ENCODE measurements at regions not wholly inside any gene's neighbourhood (a gene's known extent, or its start where the extent isn't known, plus 50 kb on each side); places are given as distances from the start of the nearest gene placed in this dataset.
A peak's percentile ranks its signal among the peaks of the same experiment; 100 is the strongest.

DNA sequence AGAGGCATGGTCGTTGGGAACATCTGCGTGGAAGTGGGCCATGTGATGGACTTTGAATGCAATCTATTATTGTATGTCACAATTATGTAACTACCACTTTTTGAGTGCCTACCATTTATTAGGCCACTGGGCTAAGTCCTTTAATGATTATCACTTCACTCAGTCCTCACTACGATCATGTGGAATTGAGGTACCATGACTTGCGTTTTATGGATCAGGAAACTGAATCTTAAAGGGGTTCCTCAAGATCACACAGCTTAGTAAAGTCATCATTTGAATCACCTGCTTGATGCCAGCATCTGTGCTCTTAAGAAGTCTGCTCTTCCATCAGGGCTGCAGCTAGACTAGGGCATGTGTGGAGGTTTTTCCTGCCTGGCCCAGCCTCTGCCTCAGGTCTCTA, 136.7 kb downstream of the DAD1 start:
- DNase-seq (ENCODE audit: low read depth): no peak

DNA sequence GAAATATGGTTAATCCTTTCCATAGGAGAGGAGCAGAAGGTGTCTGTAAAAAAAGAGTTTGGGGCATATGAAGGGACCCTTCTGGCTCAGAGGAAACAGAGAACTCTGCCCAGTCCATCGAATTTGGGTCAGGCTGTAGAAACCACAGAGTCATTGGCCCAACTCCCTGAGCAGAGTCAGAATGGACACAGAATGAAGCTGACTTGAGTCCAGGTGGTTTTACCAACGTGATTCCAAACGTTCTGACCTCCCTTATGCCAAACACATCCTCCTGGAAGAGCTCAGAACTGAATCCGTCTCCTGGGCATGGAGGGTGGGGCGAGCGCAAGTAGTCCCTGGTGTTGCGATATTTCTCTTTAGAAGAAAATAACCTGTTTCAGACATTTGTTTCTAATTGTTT, 138.8 kb downstream of the DAD1 start:
- no peak for DNase-seq (ENCODE audit: low read depth)

GRCh38 chr14:22449600-22449905, 139.5 kb downstream of the DAD1 start:
- DNase-seq (ENCODE audit: low read depth): no peak

DNA sequence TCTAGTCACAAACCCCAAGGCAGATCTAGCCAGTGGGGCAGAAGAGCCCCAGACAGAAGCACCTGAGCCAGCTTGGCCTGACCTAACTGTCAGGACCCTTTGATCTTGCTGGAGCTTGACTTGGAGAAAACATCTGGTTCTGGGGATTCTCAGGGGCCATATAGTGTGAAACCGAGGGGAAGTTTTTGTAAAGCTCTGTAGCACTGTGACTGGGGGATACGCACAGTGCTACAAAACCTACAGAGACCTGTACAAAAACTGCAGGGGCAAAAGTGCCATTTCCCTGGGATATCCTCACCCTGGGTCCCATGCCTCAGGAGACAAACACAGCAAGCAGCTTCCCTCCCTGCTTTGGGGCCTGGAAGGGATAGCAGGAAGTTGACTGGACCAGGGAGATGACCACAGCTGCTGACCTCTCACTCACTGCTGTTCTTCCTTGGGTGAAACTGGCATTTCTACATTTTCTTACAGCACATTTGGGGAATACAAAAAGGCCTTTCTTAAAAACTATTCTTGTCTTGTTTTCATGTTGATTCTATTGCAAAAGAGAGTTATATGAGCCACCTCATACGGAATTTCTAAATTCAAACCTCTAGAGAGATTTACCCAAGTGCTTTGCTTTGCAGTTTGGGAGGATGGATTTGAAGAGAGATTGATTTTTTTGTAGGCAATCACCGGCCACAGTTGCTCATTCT, 140.0 kb downstream of the DAD1 start:
- DNase-seq (ENCODE audit: low read depth): peak; percentile 44

DNA sequence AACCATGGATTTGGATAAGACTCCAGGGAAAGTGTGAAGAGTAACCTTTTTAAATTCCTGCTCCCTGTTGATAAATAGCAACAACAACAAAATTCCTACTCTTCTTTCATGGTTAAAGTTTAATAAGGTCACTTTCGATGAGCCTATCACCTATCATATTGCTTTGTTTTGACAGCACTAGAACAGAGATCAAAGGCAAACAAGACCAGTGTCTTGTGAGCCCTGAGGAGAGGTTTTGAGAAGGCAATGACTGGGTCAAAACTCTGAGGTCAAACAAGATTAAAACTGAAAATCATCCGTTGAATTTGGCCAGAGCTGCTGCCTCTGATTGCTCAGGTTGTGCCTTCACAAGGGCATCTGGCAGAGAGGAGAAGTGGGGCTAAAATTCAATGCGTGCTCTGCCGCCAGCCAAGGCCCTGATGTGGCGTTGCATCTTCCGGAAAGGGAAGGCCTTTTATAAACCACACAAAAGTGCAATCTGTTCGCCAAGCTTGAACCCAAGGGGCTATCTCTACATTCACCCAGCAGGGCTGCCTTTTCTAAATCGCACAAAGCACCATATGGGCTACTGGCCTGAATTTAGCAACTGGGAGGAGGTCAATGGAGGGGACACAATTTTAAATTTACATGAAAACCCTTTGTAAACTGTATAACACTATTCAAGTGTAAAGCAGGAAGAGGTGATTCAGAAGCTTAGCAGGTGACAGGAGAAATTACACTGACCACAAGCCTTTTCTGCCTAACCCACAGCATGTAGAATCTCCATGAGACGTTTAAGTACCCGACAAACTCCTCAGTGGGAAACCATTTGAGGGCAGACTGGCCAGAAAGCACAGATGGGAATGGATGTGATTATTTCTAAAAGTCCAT, 140.8 kb downstream of the DAD1 start:
- DNase-seq (ENCODE audit: low read depth): peak; percentile 28

DNA sequence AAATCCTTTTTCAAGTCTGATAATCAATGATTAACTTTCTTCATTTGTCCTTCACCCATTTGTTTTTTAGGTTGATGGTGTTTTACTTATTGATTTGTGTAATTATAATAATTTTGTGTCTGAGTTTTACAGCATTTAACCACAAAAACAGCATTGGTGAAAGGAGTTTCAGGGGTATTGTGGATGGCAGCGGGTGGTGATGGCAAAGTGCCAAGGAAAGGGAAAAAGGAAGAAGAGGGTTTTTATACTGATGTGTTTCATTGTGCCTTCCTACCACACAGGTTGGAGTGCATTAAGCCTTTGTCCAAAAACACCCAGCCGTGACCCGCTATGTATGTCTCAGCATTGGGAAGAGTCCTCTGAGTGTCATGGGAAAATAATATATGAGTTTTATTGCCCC, 150.3 kb downstream of the DAD1 start:
- DNase-seq (ENCODE audit: low read depth): no peak

- DNase-seq (ENCODE audit: low read depth): no peak
Observed at GRCh38 chr14:22434901-22435550, 154.0 kb downstream of the DAD1 start.

DNA sequence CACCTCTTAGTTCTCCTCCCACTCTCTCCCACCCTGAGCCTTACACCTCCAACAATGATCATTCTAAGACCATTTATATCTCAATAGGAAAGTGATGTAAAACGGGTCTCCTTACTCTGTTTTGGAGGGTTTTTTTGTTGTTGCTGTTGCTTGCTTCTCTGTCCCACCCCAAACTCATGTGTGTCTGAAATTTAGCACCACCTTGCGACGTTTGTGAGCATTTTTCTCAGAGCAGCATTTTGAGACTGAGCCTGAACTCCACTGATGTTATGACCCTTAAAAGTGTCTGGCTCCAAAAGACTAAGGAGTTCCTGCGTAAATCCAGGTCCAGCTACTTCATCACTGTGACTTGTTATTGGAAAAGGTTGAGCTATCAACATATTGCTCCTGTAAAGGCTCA, 155.0 kb downstream of the DAD1 start:
- no peak for DNase-seq (ENCODE audit: low read depth)

- no peak for DNase-seq (ENCODE audit: low read depth)
Observed at GRCh38 chr14:22433069-22433468, 156.0 kb downstream of the DAD1 start.

DNA sequence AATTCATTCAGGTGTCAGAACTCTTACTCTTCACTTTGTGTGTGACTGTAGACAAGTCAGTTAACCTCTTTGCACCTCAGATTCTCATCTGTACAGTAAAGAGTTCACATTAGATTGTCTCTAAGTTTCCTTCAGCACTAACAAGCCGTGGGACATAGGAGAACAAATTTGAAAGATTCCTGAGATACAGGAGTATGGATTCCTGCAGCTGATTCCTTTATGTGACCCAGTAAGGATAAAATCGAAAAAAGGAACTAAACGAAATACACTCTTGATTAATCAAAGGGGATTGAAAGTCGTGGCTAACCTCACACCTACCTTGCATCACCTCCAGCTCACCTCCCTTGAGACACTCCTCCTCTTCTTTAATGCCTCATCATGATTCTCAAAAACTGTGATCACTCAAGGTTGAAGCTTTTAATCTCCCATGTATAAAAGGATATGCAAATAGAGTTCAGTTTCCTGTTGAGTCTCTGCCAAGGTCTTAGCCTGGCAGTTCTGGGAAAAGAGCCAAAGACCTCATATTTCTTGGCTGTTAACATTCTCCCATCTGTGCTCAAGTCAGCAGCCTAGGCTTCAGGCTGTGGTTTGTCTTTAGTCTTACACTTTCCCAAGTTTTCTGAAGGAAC, 156.6 kb downstream of the DAD1 start:
- peak; percentile 96 for DNase-seq (ENCODE audit: low read depth)

DNA sequence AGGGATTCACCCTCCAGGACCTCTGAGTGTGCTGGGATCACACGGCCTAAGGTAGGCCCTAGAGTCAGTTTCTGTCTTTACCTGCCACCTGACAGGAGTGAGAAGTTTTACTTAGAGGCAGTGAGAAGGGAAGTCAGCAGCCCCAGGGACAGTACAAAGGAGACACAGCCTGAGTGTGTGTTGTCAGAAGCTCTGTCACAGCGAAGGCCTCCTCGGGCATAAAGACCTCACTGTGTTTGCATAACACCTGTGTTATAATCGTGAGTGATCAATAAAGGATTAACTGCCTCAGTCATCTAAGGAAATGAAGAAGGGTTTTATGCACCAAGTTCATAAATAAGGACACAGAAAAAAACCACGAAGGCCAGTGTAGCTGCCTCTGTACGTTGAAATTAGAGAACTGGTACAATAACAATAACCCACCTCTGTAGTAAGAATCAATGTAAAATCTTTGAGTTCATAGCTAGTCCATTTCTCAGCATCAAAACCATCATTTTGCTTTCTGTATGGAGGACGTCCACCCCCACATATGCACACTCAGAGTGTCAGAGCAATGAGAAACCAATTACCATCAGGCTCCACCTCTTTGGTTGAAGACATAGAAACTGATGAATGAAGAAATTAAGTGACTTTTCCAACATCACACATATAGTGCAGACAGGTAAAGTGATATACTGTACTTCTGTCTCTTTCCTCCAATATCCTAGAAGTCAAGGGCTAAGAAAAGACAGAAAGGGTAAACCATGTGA, 159.3 kb downstream of the DAD1 start:
- DNase-seq (ENCODE audit: low read depth): no peak

GRCh38 chr14:22428700-22429291, 160.2 kb downstream of the DAD1 start:
- DNase-seq (ENCODE audit: low read depth): peak; percentile 36

- DNase-seq (ENCODE audit: low read depth): peak; percentile 80
Observed at GRCh38 chr14:22427771-22428231, 161.2 kb downstream of the DAD1 start.

DNA sequence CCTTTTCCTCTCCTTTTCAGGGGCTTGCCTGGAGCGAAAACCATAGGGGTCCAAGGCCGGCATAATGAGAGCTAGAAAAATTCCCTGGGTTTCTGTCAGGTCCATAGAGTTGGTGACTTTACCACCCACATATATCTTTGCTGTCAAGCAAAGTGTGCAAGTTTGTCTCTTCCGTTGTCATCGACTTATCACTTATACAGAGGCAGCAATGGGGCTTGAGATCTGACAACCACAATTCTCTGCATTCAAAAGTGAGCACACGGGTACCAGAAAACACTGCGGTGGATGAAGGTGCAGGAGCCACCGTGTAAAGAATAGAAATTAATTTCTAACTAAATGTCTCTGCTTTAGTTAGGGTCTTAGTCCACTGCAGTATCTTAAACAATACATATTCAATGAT, 162.3 kb downstream of the DAD1 start:
- DNase-seq (ENCODE audit: low read depth): no peak

GRCh38 chr14:22423958-22424357, 165.1 kb downstream of the DAD1 start:
- no peak for DNase-seq (ENCODE audit: low read depth)

GRCh38 chr14:22422238-22422637, 166.8 kb downstream of the DAD1 start:
- no peak for DNase-seq (ENCODE audit: low read depth)

- DNase-seq (ENCODE audit: low read depth): no peak
Observed at GRCh38 chr14:22420598-22421186, 168.3 kb downstream of the DAD1 start.

DNA sequence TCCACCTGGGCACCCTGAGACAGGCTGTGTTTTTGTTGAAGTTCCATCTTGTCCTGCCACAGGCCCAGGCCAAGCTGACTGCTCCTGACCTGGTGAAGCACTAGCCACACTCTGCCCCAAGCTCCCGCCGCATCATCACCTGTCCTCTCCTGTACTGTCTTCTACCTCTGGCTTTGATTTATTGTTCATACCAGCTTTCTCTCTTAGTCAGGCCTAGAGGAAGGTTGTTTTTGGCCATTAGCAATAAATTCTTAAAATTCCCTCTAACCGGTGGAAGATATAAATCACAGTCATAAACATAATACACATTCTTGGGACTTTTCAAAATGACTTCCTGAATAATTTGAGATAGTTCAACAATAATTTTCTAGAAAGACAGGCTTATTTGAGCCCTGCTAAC, 169.4 kb downstream of the DAD1 start:
- DNase-seq (ENCODE audit: low read depth): no peak

GRCh38 chr14:22418631-22419030, 170.4 kb downstream of the DAD1 start:
- no peak for DNase-seq (ENCODE audit: low read depth)

- DNase-seq (ENCODE audit: low read depth): no peak
Observed at GRCh38 chr14:22417914-22418313, 171.1 kb downstream of the DAD1 start.

GRCh38 chr14:22416193-22416592, 172.8 kb downstream of the DAD1 start:
- DNase-seq (ENCODE audit: low read depth): no peak

Measured in iris pigment epithelial cell (primary cell).